HEK293T (cell line): ENCODE measurements at regions not wholly inside any gene's neighbourhood (a gene's known extent, or its start where the extent isn't known, plus 50 kb on each side); places are given as distances from the start of the nearest gene placed in this dataset.
"Not testable (repeated sequence)": the region's sequence is repeated elsewhere in the genome, so short reads cannot be mapped to it uniquely, and the experiment has no call there.

Source experiments
- CTCF ChIA-PET: fragments of 350-600 bp; formaldehyde crosslinking; extraction: SDS; loops from one replicate; lab custom pipeline; 2021; ENCODE audit warnings: antibody characterized with exemption, inconsistent platforms; lab: Yijun Ruan, JAX
- POLR2A ChIA-PET: fragments of 350-600 bp; formaldehyde crosslinking; extraction: SDS; loops from one replicate; lab custom pipeline; 2020; ENCODE audit warnings: antibody characterized with exemption, inconsistent platforms; lab: Yijun Ruan, JAX
- DNase-seq: peaks from one replicate; pipeline ENCODE4 v3.0.0; 2012; ENCODE audit warnings: mixed read lengths; ENCODE audit errors: extremely low spot score
- ARNT ChIP-seq: fragments of 450-650 bp; IDR thresholded peaks from 2 replicates; pipeline ENCODE4 v1.6.1; 2017; ENCODE audit warnings: mild to moderate bottlenecking
- BHLHE40 ChIP-seq: fragments of 450-650 bp; IDR thresholded peaks from 2 replicates; pipeline ENCODE4 v1.6.1; 2016; ENCODE audit warnings: mild to moderate bottlenecking, moderate library complexity, borderline replicate concordance
- CTBP1 ChIP-seq: fragments of 450-650 bp; IDR thresholded peaks from 2 replicates; pipeline ENCODE4 v1.6.1; 2016; ENCODE audit warnings: borderline replicate concordance
- ELF4 ChIP-seq: fragments of 450-650 bp; IDR thresholded peaks from 2 replicates; pipeline ENCODE4 v1.6.1; 2017; ENCODE audit warnings: antibody characterized with exemption
- FOXA1 ChIP-seq: fragments of 450-650 bp; IDR thresholded peaks from 2 replicates; pipeline ENCODE4 v1.6.1; 2016; ENCODE audit warnings: mild to moderate bottlenecking
- FOXK2 ChIP-seq: fragments of 450-650 bp; IDR thresholded peaks from 2 replicates; pipeline ENCODE4 v1.6.1; 2016; ENCODE audit warnings: mild to moderate bottlenecking
- FOXM1 ChIP-seq: fragments of 450-650 bp; IDR thresholded peaks from 2 replicates; pipeline ENCODE4 v1.6.1; 2017; ENCODE audit warnings: mild to moderate bottlenecking, borderline replicate concordance
- HDGF ChIP-seq: fragments of 450-650 bp; IDR thresholded peaks from 2 replicates; pipeline ENCODE4 v1.6.1; 2017; ENCODE audit warnings: antibody characterized with exemption, borderline replicate concordance
- L3MBTL2 ChIP-seq: fragments of 450-650 bp; conservative IDR thresholded peaks from 2 replicates; pipeline ENCODE4 v1.6.1; 2016; ENCODE audit warnings: mild to moderate bottlenecking
- LEF1 ChIP-seq: fragments of 450-650 bp; IDR thresholded peaks from 2 replicates; pipeline ENCODE4 v1.6.1; 2017; ENCODE audit warnings: mild to moderate bottlenecking, borderline replicate concordance
- NFRKB ChIP-seq: fragments of 450-650 bp; IDR thresholded peaks from 2 replicates; pipeline ENCODE4 v1.6.1; 2016; ENCODE audit warnings: mild to moderate bottlenecking, moderate library complexity
- PKNOX1 ChIP-seq: fragments of 450-650 bp; IDR thresholded peaks from 2 replicates; pipeline ENCODE4 v1.6.1; 2016
- SP1 ChIP-seq: fragments of 450-650 bp; IDR thresholded peaks from 2 replicates; pipeline ENCODE4 v1.6.1; 2017
- TARDBP ChIP-seq: fragments of 450-650 bp; IDR thresholded peaks from 2 replicates; pipeline ENCODE4 v1.6.1; 2016
- ZNF384 ChIP-seq: fragments of 450-650 bp; IDR thresholded peaks from 2 replicates; pipeline ENCODE4 v1.6.1; 2016

- DNase-seq = no peak
- ChIA-PET POLR2A (interaction anchor here (0.6 kb wide), 1 partner anchor 67 kb away, joined by 3 read pairs; no protein-coding TSS in a partner anchor), CTCF (interaction anchor here (0.7 kb wide), 1 partner anchor 12 kb away, joined by 3 read pairs; no protein-coding TSS in a partner anchor)
- TF ChIP-seq PKNOX1 = no peak
These were observed 62.1 kb upstream of the USP9X start for GRCh38 chrX:41023098-41023497.

- DNase-seq, CTCF ChIA-PET, POLR2A ChIA-PET: not testable (repeated sequence)
These were observed 60.9 kb upstream of the USP9X start for GRCh38 chrX:41024335-41024734.

- TF ChIP-seq L3MBTL2 (no peak), SP1 (no peak), ARNT (no peak), FOXA1 (no peak), CTBP1 (no peak), ELF4 (no peak), FOXM1 (no peak), ZNF384 (no peak)
- DNase-seq = no peak
- CTCF ChIA-PET = no interaction called here
- POLR2A ChIA-PET = no interaction called here
These were observed 60.5 kb upstream of the USP9X start for GRCh38 chrX:41024755-41025154.

- no peak for DNase-seq
- TF ChIP-seq HDGF = no peak
- no peak for TF ChIP-seq PKNOX1
- TF ChIP-seq LEF1 = no peak
- TF ChIP-seq ZNF384 = no peak
- ChIA-PET CTCF (interaction anchor here (0.6 kb wide), 1 partner anchor 65 kb away, joined by 4 read pairs; no protein-coding TSS in a partner anchor), POLR2A (interaction anchor here (1.5 kb wide), 1 partner anchor 60 kb away, joined by 6 read pairs; no protein-coding TSS in a partner anchor)
These were observed 59.1 kb upstream of the USP9X start for GRCh38 chrX:41025926-41026701.

- CTCF ChIA-PET = interaction anchor here (0.6 kb wide), 1 partner anchor 64 kb away, joined by 4 read pairs; no protein-coding TSS in a partner anchor
- TF ChIP-seq FOXK2 = no peak
- TF ChIP-seq NFRKB = no peak
- no peak for TF ChIP-seq ARNT
- no peak for TF ChIP-seq PKNOX1
- TF ChIP-seq ZNF384 = no peak
- TF ChIP-seq BHLHE40 = no peak
- no peak for TF ChIP-seq CTBP1
- no peak for TF ChIP-seq TARDBP
- POLR2A ChIA-PET = interaction anchor here (1.5 kb wide), 1 partner anchor 60 kb away, joined by 6 read pairs; no protein-coding TSS in a partner anchor
- no peak for DNase-seq
These were observed 58.6 kb upstream of the USP9X start for GRCh38 chrX:41026702-41027078.

- no peak for TF ChIP-seq PKNOX1
- no peak for TF ChIP-seq ELF4
- TF ChIP-seq SP1 = no peak
- TF ChIP-seq BHLHE40 = no peak
- TF ChIP-seq ARNT = no peak
- TF ChIP-seq NFRKB = no peak
- TF ChIP-seq LEF1 = no peak
- no peak for TF ChIP-seq L3MBTL2
- no peak for TF ChIP-seq ZNF384
- no peak for DNase-seq
- CTCF ChIA-PET = no interaction called here
- POLR2A ChIA-PET = no interaction called here
These were observed 55.9 kb upstream of the USP9X start for GRCh38 chrX:41029332-41029731.
